PC-3 (cell line): ENCODE measurements at regions not wholly inside any gene's neighbourhood (a gene's known extent, or its start where the extent isn't known, plus 50 kb on each side); places are given as distances from the start of the nearest gene placed in this dataset.

Source experiments
- CTCF ChIP-seq: fragments of 300-600 bp; sonication (generic); conservative IDR thresholded peaks from 2 replicates; pipeline ENCODE4 v1.5.1; 2017; ENCODE audit warnings: antibody characterized with exemption, low read depth, mild to moderate bottlenecking, low read length
- EZH2phosphoT487 ChIP-seq: fragments of 300-600 bp; sonication (generic); IDR thresholded peaks from 2 replicates; pipeline ENCODE4 v1.6.1; 2018; ENCODE audit warnings: mild to moderate bottlenecking, antibody characterized with exemption, low read length, borderline replicate concordance

GRCh38 chr6:164427728-164428402, 881.5 kb downstream of the C6orf118 start:
- TF ChIP-seq CTCF (no peak), EZH2phosphoT487 (no peak)
